Tibial artery (tissue), 4 donors: ENCODE measurements at regions not wholly inside any gene's neighbourhood (a gene's known extent, or its start where the extent isn't known, plus 50 kb on each side); places are given as distances from the start of the nearest gene placed in this dataset.
"Not testable (repeated sequence)": the region's sequence is repeated elsewhere in the genome, so short reads cannot be mapped to it uniquely, and the experiment has no call there.

Experiments used
- DNase-seq, 2 donors: peaks; one replicate each; pipeline ENCODE4 v3.0.0-alpha.2; 2019
- H3K27ac ChIP-seq, 2 donors: fragments of 200-600 bp; sonication (generic) in 1 of 2; 1 replicate in 1 of 2; 2 replicates in 1 of 2; pipeline ENCODE4 v1.5.1; 2018 to 2019; ENCODE audit warnings: mild to moderate bottlenecking in 1 of 2
- H3K27me3 ChIP-seq, 2 donors: fragments of 200-600 bp; sonication (generic) in 1 of 2; one replicate each; pipeline versions ENCODE4 v1.5.1 to v1.6.0; 2016 to 2019
- H3K36me3 ChIP-seq, 3 donors: fragments of 200-600 bp; sonication (generic) in 2 of 3; one replicate each; pipeline ENCODE4 v1.5.1; 2016 to 2019; ENCODE audit warnings: mild to moderate bottlenecking in 2 of 3
- H3K4me1 ChIP-seq, 4 donors: fragments of 200-600 bp; sonication (generic) in 2 of 4; 1 replicate in 3 of 4; 2 replicates in 1 of 4; pipeline ENCODE4 v1.5.1; 2016 to 2019
- H3K4me3 ChIP-seq, 2 donors: fragments of 200-600 bp; sonication (generic) in 1 of 2; 1 replicate in 1 of 2; 2 replicates in 1 of 2; pipeline ENCODE4 v1.5.1; 2018 to 2019; ENCODE audit warnings: mild to moderate bottlenecking in 2 of 2
- H3K9me3 ChIP-seq, 3 donors: fragments of 200-600 bp; sonication (generic) in 1 of 3; one replicate each; pipeline ENCODE4 v1.5.1; 2016 to 2019
- CTCF ChIP-seq, 2 experiments: fragments of 200-600 bp in 1 of 2; fragments of 450-650 bp in 1 of 2; IDR thresholded peaks; one replicate each; pipeline ENCODE4 v1.5.1; 2017 to 2019; ENCODE audit warnings: antibody characterized with exemption in 2 of 2, mild to moderate bottlenecking in 1 of 2, moderate library complexity in 1 of 2
- intact Hi-C: fragments of 100-400 bp; cut with DNase I; formaldehyde crosslinking; loops from one replicate; pipeline ENCODE4 v1.15.0; 2023; ENCODE audit warnings: low total_unique reads

GRCh38 chr4:179328627-179329026, 1886.4 kb upstream of the AGA start:
- DNase-seq = no peak
- Histone ChIP-seq H3K4me3 (no peak overlapping the region), H3K36me3 (no peaks in the 10 kb centered on the region), H3K9me3 (no peaks in the 10 kb centered on the region), H3K27me3 (no peaks in the 10 kb centered on the region), H3K27ac (no peak overlapping the region), H3K4me1 (no peaks in the 10 kb centered on the region)
- TF ChIP-seq CTCF (IDR thresholded peaks at IDR 0.05) = no peak
- intact Hi-C loops = no loop called here

GRCh38 chr4:179331362-179331761, 1889.1 kb upstream of the AGA start:
- intact Hi-C loops = no loop called here
- Histone ChIP-seq H3K27me3 (no peaks in the 10 kb centered on the region), H3K36me3 (no peaks in the 10 kb centered on the region), H3K4me1 (no peaks in the 10 kb centered on the region), H3K27ac (no peak overlapping the region), H3K9me3 (no peaks in the 10 kb centered on the region), H3K4me3 (no peak overlapping the region)
- no peak for DNase-seq
- no peak for TF ChIP-seq CTCF (IDR thresholded peaks at IDR 0.05)

- TF ChIP-seq CTCF (IDR thresholded peaks at IDR 0.05) = no peak
- intact Hi-C loops = no loop called here
- no peak for DNase-seq
- Histone ChIP-seq H3K9me3 (no peaks in the 10 kb centered on the region), H3K27me3 (no peaks in the 10 kb centered on the region), H3K27ac (no peak overlapping the region), H3K4me1 (no peaks in the 10 kb centered on the region), H3K36me3 (no peaks in the 10 kb centered on the region), H3K4me3 (no peak overlapping the region)
Observed at GRCh38 chr4:179344861-179345260, 1902.6 kb upstream of the AGA start.

- Histone ChIP-seq H3K4me3 (no peak overlapping the region), H3K36me3 (no peaks in the 10 kb centered on the region), H3K9me3 (no peaks in the 10 kb centered on the region), H3K4me1 (no peaks in the 10 kb centered on the region), H3K27me3 (no peaks in the 10 kb centered on the region), H3K27ac (no peak overlapping the region)
- TF ChIP-seq CTCF (IDR thresholded peaks at IDR 0.05) = no peak
- intact Hi-C loops = no loop called here
- DNase-seq = no peak
Observed at GRCh38 chr4:179352221-179352620, 1910.0 kb upstream of the AGA start.

GRCh38 chr4:179353786-179354185, 1911.5 kb upstream of the AGA start:
- Histone ChIP-seq H3K27me3 (no peaks in the 10 kb centered on the region), H3K36me3 (no peaks in the 10 kb centered on the region), H3K9me3 (no peaks in the 10 kb centered on the region), H3K4me1 (no peaks in the 10 kb centered on the region), H3K4me3 (no peak overlapping the region), H3K27ac (no peak overlapping the region)
- intact Hi-C loops = no loop called here
- no peak for DNase-seq
- no peak for TF ChIP-seq CTCF (IDR thresholded peaks at IDR 0.05)

- Histone ChIP-seq H3K36me3 (no peaks in the 10 kb centered on the region), H3K4me3 (no peak overlapping the region), H3K4me1 (no peaks in the 10 kb centered on the region), H3K9me3 (no peaks in the 10 kb centered on the region), H3K27ac (no peak overlapping the region), H3K27me3 (no peaks in the 10 kb centered on the region)
- TF ChIP-seq CTCF (IDR thresholded peaks at IDR 0.05) = no peak
- intact Hi-C loops = no loop called here
- no peak for DNase-seq
Observed at GRCh38 chr4:179361978-179362486, 1919.8 kb upstream of the AGA start.

- H3K36me3 ChIP-seq, DNase-seq, H3K27me3 ChIP-seq, intact Hi-C loops, H3K27ac ChIP-seq, H3K4me1 ChIP-seq, H3K4me3 ChIP-seq, H3K9me3 ChIP-seq: not testable (repeated sequence)
Observed at GRCh38 chr4:179365932-179366331, 1923.7 kb upstream of the AGA start.
